ENCODE measurements at regions not wholly inside any gene's neighbourhood (a gene's known extent, or its start where the extent isn't known, plus 50 kb on each side); places are given as distances from the start of the nearest gene placed in this dataset.
"Not testable (repeated sequence)": the region's sequence is repeated elsewhere in the genome, so short reads cannot be mapped to it uniquely, and the experiment has no call there.

DNA sequence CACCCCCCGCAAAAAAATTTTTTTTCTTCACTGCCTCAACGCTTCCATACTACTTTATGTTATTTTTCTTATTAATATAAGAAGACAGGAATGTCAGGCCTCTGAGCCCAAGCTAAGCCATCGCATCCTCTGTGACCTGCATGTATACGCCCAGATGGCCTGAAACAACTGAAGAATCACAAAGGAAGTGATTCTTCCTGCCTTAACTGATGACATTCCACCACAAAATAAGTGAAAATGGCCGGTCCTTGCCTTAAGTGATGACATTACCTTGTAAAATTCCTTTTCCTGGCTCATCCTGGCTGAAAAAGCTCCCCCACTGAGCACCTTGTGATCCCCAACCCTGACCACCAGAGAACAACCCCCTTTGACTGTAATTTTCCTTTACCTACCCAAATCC lies 258.7 kb upstream of the KCND2 start:
- TF ChIP-seq, protein P1, sequence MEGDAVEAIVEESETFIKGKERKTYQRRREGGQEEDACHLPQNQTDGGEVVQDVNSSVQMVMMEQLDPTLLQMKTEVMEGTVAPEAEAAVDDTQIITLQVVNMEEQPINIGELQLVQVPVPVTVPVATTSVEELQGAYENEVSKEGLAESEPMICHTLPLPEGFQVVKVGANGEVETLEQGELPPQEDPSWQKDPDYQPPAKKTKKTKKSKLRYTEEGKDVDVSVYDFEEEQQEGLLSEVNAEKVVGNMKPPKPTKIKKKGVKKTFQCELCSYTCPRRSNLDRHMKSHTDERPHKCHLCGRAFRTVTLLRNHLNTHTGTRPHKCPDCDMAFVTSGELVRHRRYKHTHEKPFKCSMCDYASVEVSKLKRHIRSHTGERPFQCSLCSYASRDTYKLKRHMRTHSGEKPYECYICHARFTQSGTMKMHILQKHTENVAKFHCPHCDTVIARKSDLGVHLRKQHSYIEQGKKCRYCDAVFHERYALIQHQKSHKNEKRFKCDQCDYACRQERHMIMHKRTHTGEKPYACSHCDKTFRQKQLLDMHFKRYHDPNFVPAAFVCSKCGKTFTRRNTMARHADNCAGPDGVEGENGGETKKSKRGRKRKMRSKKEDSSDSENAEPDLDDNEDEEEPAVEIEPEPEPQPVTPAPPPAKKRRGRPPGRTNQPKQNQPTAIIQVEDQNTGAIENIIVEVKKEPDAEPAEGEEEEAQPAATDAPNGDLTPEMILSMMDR (IDR thresholded peaks at IDR 0.05), result not testable (repeated sequence)
- TF ChIP-seq POLR2A (IDR thresholded peaks at IDR 0.05), result not testable (repeated sequence)
